ENCODE measurements at regions not wholly inside any gene's neighbourhood (a gene's known extent, or its start where the extent isn't known, plus 50 kb on each side); places are given as distances from the start of the nearest gene placed in this dataset.

DNA sequence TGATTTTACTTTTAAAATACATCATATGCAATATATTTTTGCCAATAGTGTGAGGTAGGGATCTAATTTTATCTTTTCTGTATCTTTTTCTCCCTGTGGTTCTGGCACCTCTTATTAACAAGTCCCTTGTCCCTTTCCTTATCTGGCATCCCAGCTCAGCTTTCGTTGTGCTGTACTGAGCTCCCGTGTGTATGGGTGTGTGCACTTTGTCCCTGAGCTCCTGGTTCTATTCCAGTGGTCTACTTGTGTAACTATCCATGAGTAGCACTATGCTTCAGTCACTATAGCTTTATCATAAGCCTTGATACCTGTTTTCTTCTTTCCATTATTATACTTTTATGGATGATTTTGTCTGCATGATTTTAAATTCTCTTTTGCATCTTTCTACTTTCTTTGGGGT is 401.4 kb upstream of the POU3F3 start:
- no peaks in the 10 kb centered on the region for H3K27me3 ChIP-seq (replicated peaks; ENCODE audit: insufficient read depth, low read length)
- H3K9me3 ChIP-seq (replicated peaks; ENCODE audit: insufficient read depth, low read length), result no peaks in the 10 kb centered on the region
- no peaks in the 10 kb centered on the region for H4K20me1 ChIP-seq (ENCODE audit: insufficient read depth, low read length)
- no peaks in the 10 kb centered on the region for H3F3A ChIP-seq (ENCODE audit: insufficient read depth, low read length)
- no peaks in the 10 kb centered on the region for H3K36me3 ChIP-seq (replicated peaks; ENCODE audit: insufficient read depth, low read length)
- TF ChIP-seq, protein P1, sequence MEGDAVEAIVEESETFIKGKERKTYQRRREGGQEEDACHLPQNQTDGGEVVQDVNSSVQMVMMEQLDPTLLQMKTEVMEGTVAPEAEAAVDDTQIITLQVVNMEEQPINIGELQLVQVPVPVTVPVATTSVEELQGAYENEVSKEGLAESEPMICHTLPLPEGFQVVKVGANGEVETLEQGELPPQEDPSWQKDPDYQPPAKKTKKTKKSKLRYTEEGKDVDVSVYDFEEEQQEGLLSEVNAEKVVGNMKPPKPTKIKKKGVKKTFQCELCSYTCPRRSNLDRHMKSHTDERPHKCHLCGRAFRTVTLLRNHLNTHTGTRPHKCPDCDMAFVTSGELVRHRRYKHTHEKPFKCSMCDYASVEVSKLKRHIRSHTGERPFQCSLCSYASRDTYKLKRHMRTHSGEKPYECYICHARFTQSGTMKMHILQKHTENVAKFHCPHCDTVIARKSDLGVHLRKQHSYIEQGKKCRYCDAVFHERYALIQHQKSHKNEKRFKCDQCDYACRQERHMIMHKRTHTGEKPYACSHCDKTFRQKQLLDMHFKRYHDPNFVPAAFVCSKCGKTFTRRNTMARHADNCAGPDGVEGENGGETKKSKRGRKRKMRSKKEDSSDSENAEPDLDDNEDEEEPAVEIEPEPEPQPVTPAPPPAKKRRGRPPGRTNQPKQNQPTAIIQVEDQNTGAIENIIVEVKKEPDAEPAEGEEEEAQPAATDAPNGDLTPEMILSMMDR (IDR thresholded peaks at IDR 0.05; ENCODE audit: low read length), result no peak
- TF ChIP-seq EZH2phosphoT487 (IDR thresholded peaks at IDR 0.05; ENCODE audit: low read length) (no peak), EZH2 (optimal IDR thresholded peaks at IDR 0.05; ENCODE audit: low read depth, low read length) (no peak)
- no peaks in the 10 kb centered on the region for H3K79me2 ChIP-seq (ENCODE audit: low read length)
- H2AFZ ChIP-seq (ENCODE audit: low read length), result no peak overlapping the region
- no peak overlapping the region for H3K9ac ChIP-seq (ENCODE audit: low read length)
- no peak overlapping the region for H3K4me3 ChIP-seq (ENCODE audit: low read length)
- no peaks in the 10 kb centered on the region for H3K9me2 ChIP-seq (replicated peaks; ENCODE audit: insufficient read depth, low read length)
- H3K4me1 ChIP-seq (ENCODE audit: low read length), result no peaks in the 10 kb centered on the region
- H3K27ac ChIP-seq (ENCODE audit: low read length), result no peak overlapping the region
- no peak overlapping the region for H3K4me2 ChIP-seq (ENCODE audit: low read depth, low read length)
- DNase-seq, result no peak

DNA sequence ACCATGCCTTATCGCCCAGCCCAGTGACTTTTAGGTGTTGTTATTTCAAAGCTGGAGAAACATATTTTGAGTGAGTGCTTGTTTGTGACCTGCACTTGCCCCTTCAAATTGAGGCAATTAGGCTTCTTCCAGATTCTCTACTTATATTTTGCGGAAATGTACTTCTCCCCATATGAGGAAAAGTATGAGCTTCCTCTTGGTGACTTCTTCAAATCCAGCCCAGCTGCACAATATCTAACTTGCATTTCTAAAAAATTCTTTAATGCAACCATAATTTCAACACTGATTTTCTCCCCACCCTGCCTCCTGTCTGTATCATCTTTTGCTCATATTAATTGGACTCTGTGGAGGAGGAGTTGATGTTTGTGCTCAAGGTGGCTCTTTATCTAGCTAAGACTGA is 391.2 kb upstream of the POU3F3 start:
- Histone ChIP-seq H3K9me2 (replicated peaks; ENCODE audit: insufficient read depth, low read length) (no peaks in the 10 kb centered on the region), H3K4me2 (ENCODE audit: low read depth, low read length) (no peak overlapping the region), H3K9ac (ENCODE audit: low read length) (no peak overlapping the region), H3K27me3 (replicated peaks; ENCODE audit: insufficient read depth, low read length) (no peaks in the 10 kb centered on the region), H3K79me2 (ENCODE audit: low read length) (no peaks in the 10 kb centered on the region), H3K9me3 (replicated peaks; ENCODE audit: insufficient read depth, low read length) (no peaks in the 10 kb centered on the region), H2AFZ (ENCODE audit: low read length) (no peak overlapping the region), H3K36me3 (replicated peaks; ENCODE audit: insufficient read depth, low read length) (no peaks in the 10 kb centered on the region), H3K4me3 (ENCODE audit: low read length) (no peak overlapping the region), H3K27ac (ENCODE audit: low read length) (no peak overlapping the region), H3K4me1 (ENCODE audit: low read length) (no peaks in the 10 kb centered on the region), H3F3A (ENCODE audit: insufficient read depth, low read length) (no peaks in the 10 kb centered on the region), H4K20me1 (ENCODE audit: insufficient read depth, low read length) (no peaks in the 10 kb centered on the region)
- no peak for TF ChIP-seq EZH2 (optimal IDR thresholded peaks at IDR 0.05; ENCODE audit: low read depth, low read length)
- TF ChIP-seq EZH2phosphoT487 (IDR thresholded peaks at IDR 0.05; ENCODE audit: low read length), result no peak
- TF ChIP-seq, protein P1 (IDR thresholded peaks at IDR 0.05; ENCODE audit: low read length), result no peak
- no peak for DNase-seq

DNA sequence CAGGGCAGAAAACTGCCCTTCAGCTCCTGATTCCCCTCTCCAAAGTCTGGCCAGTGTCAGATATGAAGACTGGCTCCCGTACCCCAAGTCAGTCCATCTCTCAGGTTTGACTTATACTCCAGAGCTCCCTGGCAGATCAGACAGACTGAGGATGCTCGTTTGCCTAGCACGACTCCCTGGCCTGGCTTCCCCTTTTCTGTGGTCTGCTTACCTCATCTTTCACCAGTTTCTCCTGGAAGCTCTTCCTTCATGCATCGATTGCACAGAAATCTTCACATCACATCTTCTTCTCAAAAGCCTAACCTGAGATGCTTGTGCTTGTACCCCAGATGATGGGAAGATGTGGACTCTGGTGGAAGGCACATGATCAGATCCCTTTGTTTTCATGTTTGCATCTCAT is 387.9 kb upstream of the POU3F3 start:
- H3F3A ChIP-seq (ENCODE audit: insufficient read depth, low read length), result no peaks in the 10 kb centered on the region
- H3K4me1 ChIP-seq (ENCODE audit: low read length), result no peaks in the 10 kb centered on the region
- no peak overlapping the region for H2AFZ ChIP-seq (ENCODE audit: low read length)
- H3K4me3 ChIP-seq (ENCODE audit: low read length), result no peak overlapping the region
- H3K4me2 ChIP-seq (ENCODE audit: low read depth, low read length), result no peak overlapping the region
- H3K9me2 ChIP-seq (replicated peaks; ENCODE audit: insufficient read depth, low read length), result no peaks in the 10 kb centered on the region
- no peaks in the 10 kb centered on the region for H3K9me3 ChIP-seq (replicated peaks; ENCODE audit: insufficient read depth, low read length)
- H3K9ac ChIP-seq (ENCODE audit: low read length), result no peak overlapping the region
- H3K36me3 ChIP-seq (replicated peaks; ENCODE audit: insufficient read depth, low read length), result no peaks in the 10 kb centered on the region
- H3K27me3 ChIP-seq (replicated peaks; ENCODE audit: insufficient read depth, low read length), result no peaks in the 10 kb centered on the region
- H4K20me1 ChIP-seq (ENCODE audit: insufficient read depth, low read length), result no peaks in the 10 kb centered on the region
- no peak overlapping the region for H3K27ac ChIP-seq (ENCODE audit: low read length)
- no peak for DNase-seq
- no peaks in the 10 kb centered on the region for H3K79me2 ChIP-seq (ENCODE audit: low read length)
- TF ChIP-seq EZH2phosphoT487 (IDR thresholded peaks at IDR 0.05; ENCODE audit: low read length) (no peak), EZH2 (optimal IDR thresholded peaks at IDR 0.05; ENCODE audit: low read depth, low read length) (no peak)
- TF ChIP-seq, protein P1 (IDR thresholded peaks at IDR 0.05; ENCODE audit: low read length), result no peak

Measured in MM.1S (cell line).